Upper lobe of left lung (tissue), 4 donors: ENCODE measurements at regions not wholly inside any gene's neighbourhood (a gene's known extent, or its start where the extent isn't known, plus 50 kb on each side); places are given as distances from the start of the nearest gene placed in this dataset.

ENCODE experiments used
- CTCF ChIP-seq, 6 experiments: fragments of 450-650 bp in 4 of 6; fragments of 200-600 bp in 2 of 6; sonication (generic) in 2 of 6; IDR thresholded peaks; one replicate each; pipeline ENCODE4 v1.5.1; 2016 to 2019; ENCODE audit warnings: antibody characterized with exemption in 6 of 6
- POLR2A ChIP-seq, 4 donors: fragments of 450-650 bp; IDR thresholded peaks; one replicate each; pipeline ENCODE4 v1.5.1; 2016 to 2017; ENCODE audit warnings: antibody characterized with exemption in 4 of 4, mild to moderate bottlenecking in 2 of 4

GRCh38 chr13:105721016-105721415, 814.4 kb downstream of the EFNB2 start:
- TF ChIP-seq CTCF (IDR thresholded peaks at IDR 0.05) (no peak), POLR2A (IDR thresholded peaks at IDR 0.05) (no peak)
